ENCODE measurements at regions not wholly inside any gene's neighbourhood (a gene's known extent, or its start where the extent isn't known, plus 50 kb on each side); places are given as distances from the start of the nearest gene placed in this dataset.

DNA sequence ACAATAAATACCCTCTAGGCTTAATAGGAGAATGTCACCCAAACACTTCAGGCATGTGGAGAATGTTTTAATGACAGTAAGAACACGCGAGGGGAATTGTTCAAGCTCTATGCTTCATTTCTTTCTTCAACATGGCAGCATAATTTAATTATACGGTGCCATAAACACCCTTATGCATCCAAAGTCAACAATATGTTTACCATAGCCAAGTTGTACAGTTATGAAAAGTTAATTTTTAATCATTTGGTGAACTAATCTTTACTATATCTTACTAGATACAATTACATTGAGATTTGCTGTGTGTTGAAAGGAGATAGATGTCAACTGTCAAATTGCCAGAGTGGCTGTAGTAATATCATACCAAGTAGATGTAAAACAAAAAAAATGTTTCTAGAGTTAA, 185.9 kb upstream of the NBEA start:
- no peak overlapping the region for H3K4me2 ChIP-seq (ENCODE audit: insufficient read depth, low read length)
- no peaks in the 10 kb centered on the region for H4K20me1 ChIP-seq (ENCODE audit: insufficient read depth, low read length)
- no peak overlapping the region for H3K4me3 ChIP-seq (ENCODE audit: insufficient read depth, low read length)
- DNase-seq (ENCODE audit: insufficient read length, low spot score, missing footprints): no peak
- H2AFZ ChIP-seq (ENCODE audit: low read length): no peak overlapping the region
- no peaks in the 10 kb centered on the region for H3K36me3 ChIP-seq (ENCODE audit: insufficient read depth, low read length)
- TF ChIP-seq, protein P1, sequence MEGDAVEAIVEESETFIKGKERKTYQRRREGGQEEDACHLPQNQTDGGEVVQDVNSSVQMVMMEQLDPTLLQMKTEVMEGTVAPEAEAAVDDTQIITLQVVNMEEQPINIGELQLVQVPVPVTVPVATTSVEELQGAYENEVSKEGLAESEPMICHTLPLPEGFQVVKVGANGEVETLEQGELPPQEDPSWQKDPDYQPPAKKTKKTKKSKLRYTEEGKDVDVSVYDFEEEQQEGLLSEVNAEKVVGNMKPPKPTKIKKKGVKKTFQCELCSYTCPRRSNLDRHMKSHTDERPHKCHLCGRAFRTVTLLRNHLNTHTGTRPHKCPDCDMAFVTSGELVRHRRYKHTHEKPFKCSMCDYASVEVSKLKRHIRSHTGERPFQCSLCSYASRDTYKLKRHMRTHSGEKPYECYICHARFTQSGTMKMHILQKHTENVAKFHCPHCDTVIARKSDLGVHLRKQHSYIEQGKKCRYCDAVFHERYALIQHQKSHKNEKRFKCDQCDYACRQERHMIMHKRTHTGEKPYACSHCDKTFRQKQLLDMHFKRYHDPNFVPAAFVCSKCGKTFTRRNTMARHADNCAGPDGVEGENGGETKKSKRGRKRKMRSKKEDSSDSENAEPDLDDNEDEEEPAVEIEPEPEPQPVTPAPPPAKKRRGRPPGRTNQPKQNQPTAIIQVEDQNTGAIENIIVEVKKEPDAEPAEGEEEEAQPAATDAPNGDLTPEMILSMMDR (IDR thresholded peaks at IDR 0.05; ENCODE audit: extremely low read depth, low read depth, low read length): no peak
- H3K79me2 ChIP-seq (ENCODE audit: insufficient read depth, low read length): no peaks in the 10 kb centered on the region
- no peaks in the 10 kb centered on the region for H3K9me3 ChIP-seq (ENCODE audit: low read depth, low read length)
- no peaks in the 10 kb centered on the region for H3K27me3 ChIP-seq (ENCODE audit: insufficient read depth, low read length)
- H3K4me1 ChIP-seq (ENCODE audit: insufficient read depth, low read length): no peaks in the 10 kb centered on the region
- no peak overlapping the region for H3K27ac ChIP-seq (ENCODE audit: low read depth, low read length)

GRCh38 chr13:34756572-34756971, 185.5 kb upstream of the NBEA start:
- H2AFZ ChIP-seq (ENCODE audit: low read length): no peak overlapping the region
- H3K79me2 ChIP-seq (ENCODE audit: insufficient read depth, low read length): no peaks in the 10 kb centered on the region
- H3K4me2 ChIP-seq (ENCODE audit: insufficient read depth, low read length): no peak overlapping the region
- H4K20me1 ChIP-seq (ENCODE audit: insufficient read depth, low read length): no peaks in the 10 kb centered on the region
- DNase-seq (ENCODE audit: insufficient read length, low spot score, missing footprints): no peak
- no peak overlapping the region for H3K4me3 ChIP-seq (ENCODE audit: insufficient read depth, low read length)
- no peaks in the 10 kb centered on the region for H3K27me3 ChIP-seq (ENCODE audit: insufficient read depth, low read length)
- no peaks in the 10 kb centered on the region for H3K9me3 ChIP-seq (ENCODE audit: low read depth, low read length)
- H3K27ac ChIP-seq (ENCODE audit: low read depth, low read length): no peak overlapping the region
- no peaks in the 10 kb centered on the region for H3K36me3 ChIP-seq (ENCODE audit: insufficient read depth, low read length)
- TF ChIP-seq, protein P1 (IDR thresholded peaks at IDR 0.05; ENCODE audit: extremely low read depth, low read depth, low read length): no peak
- H3K4me1 ChIP-seq (ENCODE audit: insufficient read depth, low read length): no peaks in the 10 kb centered on the region

DNA sequence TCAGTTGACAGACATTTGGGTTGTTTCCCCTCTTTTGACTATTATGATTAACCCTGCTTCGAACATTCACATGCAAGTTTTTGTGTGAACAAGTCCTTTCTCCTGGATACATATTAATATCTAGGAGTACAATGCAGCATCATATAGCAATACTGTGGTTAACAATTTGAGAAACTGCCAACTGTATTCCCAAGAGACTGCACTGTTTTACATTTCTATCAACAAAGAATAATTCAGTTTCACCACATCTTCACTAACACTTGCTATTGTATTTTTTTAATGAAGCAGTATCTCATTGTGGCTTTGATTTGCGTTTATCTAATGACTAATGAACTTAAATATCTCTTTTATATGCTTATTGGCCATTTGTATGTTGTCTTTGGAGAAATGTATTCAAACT, 184.6 kb upstream of the NBEA start:
- Histone ChIP-seq H3K79me2 (ENCODE audit: insufficient read depth, low read length) (no peaks in the 10 kb centered on the region), H3K4me2 (ENCODE audit: insufficient read depth, low read length) (no peak overlapping the region), H3K27me3 (ENCODE audit: insufficient read depth, low read length) (no peaks in the 10 kb centered on the region), H3K4me3 (ENCODE audit: insufficient read depth, low read length) (no peak overlapping the region), H4K20me1 (ENCODE audit: insufficient read depth, low read length) (no peaks in the 10 kb centered on the region), H3K9me3 (ENCODE audit: low read depth, low read length) (no peaks in the 10 kb centered on the region), H3K4me1 (ENCODE audit: insufficient read depth, low read length) (no peaks in the 10 kb centered on the region), H3K27ac (ENCODE audit: low read depth, low read length) (no peak overlapping the region), H2AFZ (ENCODE audit: low read length) (no peak overlapping the region), H3K36me3 (ENCODE audit: insufficient read depth, low read length) (no peaks in the 10 kb centered on the region)
- no peak for DNase-seq (ENCODE audit: insufficient read length, low spot score, missing footprints)
- TF ChIP-seq, protein P1 (IDR thresholded peaks at IDR 0.05; ENCODE audit: extremely low read depth, low read depth, low read length): no peak

DNA sequence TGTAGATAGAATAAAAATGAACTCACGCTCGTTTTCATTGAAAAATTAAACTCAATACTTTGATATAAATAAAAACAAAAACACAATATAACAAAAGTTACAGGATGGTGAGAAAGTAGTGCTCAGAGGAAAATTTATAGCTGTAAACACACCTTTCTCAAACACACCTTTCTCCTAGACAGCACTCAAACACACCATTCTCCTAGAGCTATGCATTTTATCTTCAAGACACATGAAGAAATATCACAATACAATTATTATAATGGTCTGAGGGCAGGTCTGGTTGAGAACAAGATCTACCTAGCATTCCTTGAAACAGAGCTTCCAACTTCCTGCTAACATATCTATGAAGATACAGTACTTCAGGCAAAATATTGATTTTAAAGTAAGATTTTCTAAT, 183.4 kb upstream of the NBEA start:
- Histone ChIP-seq H3K27ac (ENCODE audit: low read depth, low read length) (no peak overlapping the region), H3K9me3 (ENCODE audit: low read depth, low read length) (no peaks in the 10 kb centered on the region), H2AFZ (ENCODE audit: low read length) (no peak overlapping the region), H3K4me2 (ENCODE audit: insufficient read depth, low read length) (no peak overlapping the region), H3K36me3 (ENCODE audit: insufficient read depth, low read length) (no peaks in the 10 kb centered on the region), H3K4me3 (ENCODE audit: insufficient read depth, low read length) (no peak overlapping the region), H3K4me1 (ENCODE audit: insufficient read depth, low read length) (no peaks in the 10 kb centered on the region), H3K27me3 (ENCODE audit: insufficient read depth, low read length) (no peaks in the 10 kb centered on the region), H3K79me2 (ENCODE audit: insufficient read depth, low read length) (no peaks in the 10 kb centered on the region), H4K20me1 (ENCODE audit: insufficient read depth, low read length) (no peaks in the 10 kb centered on the region)
- TF ChIP-seq, protein P1 (IDR thresholded peaks at IDR 0.05; ENCODE audit: extremely low read depth, low read depth, low read length): no peak
- DNase-seq (ENCODE audit: insufficient read length, low spot score, missing footprints): no peak
